ENCODE measurements at regions not wholly inside any gene's neighbourhood (a gene's known extent, or its start where the extent isn't known, plus 50 kb on each side); places are given as distances from the start of the nearest gene placed in this dataset.

- Histone ChIP-seq H3K27ac (ENCODE audit: low read depth, low read length) (no peak overlapping the region), H4K91ac (ENCODE audit: low read depth, low read length) (no peak overlapping the region), H3K4me2 (ENCODE audit: low read length) (no peak overlapping the region), H3K23ac (ENCODE audit: low read length) (no peak overlapping the region), H2BK12ac (ENCODE audit: low read length) (no peak overlapping the region), H3K79me2 (ENCODE audit: control insufficient read depth, insufficient read depth, low read length, poor library complexity) (no peaks in the 10 kb centered on the region), H2AK5ac (ENCODE audit: low read length) (no peak overlapping the region), H3K9me3 (ENCODE audit: insufficient read depth, low read depth, low read length) (no peaks in the 10 kb centered on the region), H3K4ac (ENCODE audit: low read depth, low read length) (no peak overlapping the region), H3K18ac (ENCODE audit: low read length) (no peak overlapping the region), H3K4me3 (ENCODE audit: low read depth, low read length) (no peak overlapping the region), H2BK120ac (ENCODE audit: insufficient read depth, low read length, poor library complexity) (no peak overlapping the region), H3K36me3 (ENCODE audit: control insufficient read depth in 1 of 2, insufficient read depth in 2 of 2, low read length in 2 of 2) (no peaks in the 10 kb centered on the region), H2BK5ac (ENCODE audit: low read depth, low read length, poor library complexity) (no peak overlapping the region), H3K4me1 (ENCODE audit: control insufficient read depth in 1 of 2, insufficient read depth in 2 of 2, low read length in 2 of 2) (no peaks in the 10 kb centered on the region), H3K79me1 (ENCODE audit: low read length) (no peaks in the 10 kb centered on the region), H2AFZ (ENCODE audit: insufficient read depth, low read length, poor library complexity) (no peak overlapping the region), H3K27me3 (ENCODE audit: insufficient read depth, low read length) (no peaks in the 10 kb centered on the region), H4K8ac (ENCODE audit: low read depth, low read length) (no peak overlapping the region), H4K12ac (ENCODE audit: low read depth, low read length) (no peak overlapping the region), H3K9ac (ENCODE audit: low read length) (no peak overlapping the region), H3K14ac (ENCODE audit: low read length) (no peak overlapping the region)
- DNase-seq: no peak
- WGBS (ENCODE audit: extremely low coverage, insufficient coverage, insufficient read length): no CpG with 5 or more reads among the region's 5 CpGs
Observed at GRCh38 chr3:96416549-96417255, 397.7 kb upstream of the EPHA6 start.

GRCh38 chr3:96428097-96428496, 386.3 kb upstream of the EPHA6 start:
- Histone ChIP-seq H3K9me3 (ENCODE audit: insufficient read depth, low read depth, low read length) (no peaks in the 10 kb centered on the region), H3K79me1 (ENCODE audit: low read length) (no peaks in the 10 kb centered on the region), H3K14ac (ENCODE audit: low read length) (no peak overlapping the region), H3K4ac (ENCODE audit: low read depth, low read length) (no peak overlapping the region), H2AFZ (ENCODE audit: insufficient read depth, low read length, poor library complexity) (no peak overlapping the region), H2AK5ac (ENCODE audit: low read length) (no peak overlapping the region), H3K36me3 (ENCODE audit: control insufficient read depth in 1 of 2, insufficient read depth in 2 of 2, low read length in 2 of 2) (no peaks in the 10 kb centered on the region), H3K4me2 (ENCODE audit: low read length) (no peak overlapping the region), H3K23ac (ENCODE audit: low read length) (no peak overlapping the region), H2BK5ac (ENCODE audit: low read depth, low read length, poor library complexity) (no peak overlapping the region), H4K8ac (ENCODE audit: low read depth, low read length) (no peak overlapping the region), H3K9ac (ENCODE audit: low read length) (no peak overlapping the region), H3K4me3 (ENCODE audit: low read depth, low read length) (no peak overlapping the region), H2BK12ac (ENCODE audit: low read length) (no peak overlapping the region), H3K4me1 (ENCODE audit: control insufficient read depth in 1 of 2, insufficient read depth in 2 of 2, low read length in 2 of 2) (no peaks in the 10 kb centered on the region), H3K79me2 (ENCODE audit: control insufficient read depth, insufficient read depth, low read length, poor library complexity) (no peaks in the 10 kb centered on the region), H3K27ac (ENCODE audit: low read depth, low read length) (no peak overlapping the region), H2BK120ac (ENCODE audit: insufficient read depth, low read length, poor library complexity) (no peak overlapping the region), H3K27me3 (ENCODE audit: insufficient read depth, low read length) (no peaks in the 10 kb centered on the region), H4K12ac (ENCODE audit: low read depth, low read length) (no peak overlapping the region), H4K91ac (ENCODE audit: low read depth, low read length) (no peak overlapping the region), H3K18ac (ENCODE audit: low read length) (no peak overlapping the region)
- no peak for DNase-seq

- H3K23ac ChIP-seq (ENCODE audit: low read length): no peak overlapping the region
- no peak overlapping the region for H2BK120ac ChIP-seq (ENCODE audit: insufficient read depth, low read length, poor library complexity)
- no peaks in the 10 kb centered on the region for H3K4me1 ChIP-seq (ENCODE audit: control insufficient read depth in 1 of 2, insufficient read depth in 2 of 2, low read length in 2 of 2)
- H3K9me3 ChIP-seq (ENCODE audit: insufficient read depth, low read depth, low read length): no peaks in the 10 kb centered on the region
- no peaks in the 10 kb centered on the region for H3K79me2 ChIP-seq (ENCODE audit: control insufficient read depth, insufficient read depth, low read length, poor library complexity)
- no peaks in the 10 kb centered on the region for H3K27me3 ChIP-seq (ENCODE audit: insufficient read depth, low read length)
- no peak overlapping the region for H3K4ac ChIP-seq (ENCODE audit: low read depth, low read length)
- H4K8ac ChIP-seq (ENCODE audit: low read depth, low read length): no peak overlapping the region
- no peak overlapping the region for H2AK5ac ChIP-seq (ENCODE audit: low read length)
- H3K4me3 ChIP-seq (ENCODE audit: low read depth, low read length): no peak overlapping the region
- H3K27ac ChIP-seq (ENCODE audit: low read depth, low read length): no peak overlapping the region
- no peaks in the 10 kb centered on the region for H3K79me1 ChIP-seq (ENCODE audit: low read length)
- H2BK12ac ChIP-seq (ENCODE audit: low read length): no peak overlapping the region
- no peak overlapping the region for H2BK5ac ChIP-seq (ENCODE audit: low read depth, low read length, poor library complexity)
- H3K18ac ChIP-seq (ENCODE audit: low read length): no peak overlapping the region
- H3K36me3 ChIP-seq (ENCODE audit: control insufficient read depth in 1 of 2, insufficient read depth in 2 of 2, low read length in 2 of 2): no peaks in the 10 kb centered on the region
- H3K4me2 ChIP-seq (ENCODE audit: low read length): no peak overlapping the region
- no peak overlapping the region for H4K91ac ChIP-seq (ENCODE audit: low read depth, low read length)
- H2AFZ ChIP-seq (ENCODE audit: insufficient read depth, low read length, poor library complexity): no peak overlapping the region
- no peak overlapping the region for H4K12ac ChIP-seq (ENCODE audit: low read depth, low read length)
- no peak overlapping the region for H3K14ac ChIP-seq (ENCODE audit: low read length)
- no peak overlapping the region for H3K9ac ChIP-seq (ENCODE audit: low read length)
- peak; percentile 4 to 67 for DNase-seq
- no CpG with 5 or more reads among the region's 2 CpGs for WGBS (ENCODE audit: extremely low coverage, insufficient coverage, insufficient read length)
Observed at GRCh38 chr3:96430079-96430478, 384.3 kb upstream of the EPHA6 start.

- H4K91ac ChIP-seq (ENCODE audit: low read depth, low read length): no peak overlapping the region
- no peak overlapping the region for H4K12ac ChIP-seq (ENCODE audit: low read depth, low read length)
- H2BK120ac ChIP-seq (ENCODE audit: insufficient read depth, low read length, poor library complexity): no peak overlapping the region
- H3K14ac ChIP-seq (ENCODE audit: low read length): no peak overlapping the region
- no peak overlapping the region for H2BK12ac ChIP-seq (ENCODE audit: low read length)
- no peak overlapping the region for H3K27ac ChIP-seq (ENCODE audit: low read depth, low read length)
- peak; percentile 9 to 62 for DNase-seq
- H3K23ac ChIP-seq (ENCODE audit: low read length): no peak overlapping the region
- H3K4me3 ChIP-seq (ENCODE audit: low read depth, low read length): no peak overlapping the region
- H3K36me3 ChIP-seq (ENCODE audit: control insufficient read depth in 1 of 2, insufficient read depth in 2 of 2, low read length in 2 of 2): no peaks in the 10 kb centered on the region
- no peaks in the 10 kb centered on the region for H3K79me1 ChIP-seq (ENCODE audit: low read length)
- no peak overlapping the region for H3K4ac ChIP-seq (ENCODE audit: low read depth, low read length)
- H4K8ac ChIP-seq (ENCODE audit: low read depth, low read length): no peak overlapping the region
- H3K4me2 ChIP-seq (ENCODE audit: low read length): no peak overlapping the region
- no peaks in the 10 kb centered on the region for H3K79me2 ChIP-seq (ENCODE audit: control insufficient read depth, insufficient read depth, low read length, poor library complexity)
- no peak overlapping the region for H3K18ac ChIP-seq (ENCODE audit: low read length)
- peaks cover 2% of the 10 kb centered on the region for H3K9me3 ChIP-seq (ENCODE audit: insufficient read depth, low read depth, low read length)
- H2AFZ ChIP-seq (ENCODE audit: insufficient read depth, low read length, poor library complexity): no peak overlapping the region
- WGBS (ENCODE audit: extremely low coverage, insufficient coverage, insufficient read length): no CpG with 5 or more reads among the region's 2 CpGs
- no peaks in the 10 kb centered on the region for H3K27me3 ChIP-seq (ENCODE audit: insufficient read depth, low read length)
- H3K9ac ChIP-seq (ENCODE audit: low read length): no peak overlapping the region
- H3K4me1 ChIP-seq (ENCODE audit: control insufficient read depth in 1 of 2, insufficient read depth in 2 of 2, low read length in 2 of 2): no peaks in the 10 kb centered on the region
- H2AK5ac ChIP-seq (ENCODE audit: low read length): no peak overlapping the region
- H2BK5ac ChIP-seq (ENCODE audit: low read depth, low read length, poor library complexity): no peak overlapping the region
Observed at GRCh38 chr3:96434651-96435050, 379.7 kb upstream of the EPHA6 start.

Measured in trophoblast cell (in vitro differentiated cells and primary cell).